AG04450 (cell line): ENCODE measurements at regions not wholly inside any gene's neighbourhood (a gene's known extent, or its start where the extent isn't known, plus 50 kb on each side); places are given as distances from the start of the nearest gene placed in this dataset.

Experiments
- CTCF ChIA-PET: fragments of 300-600, 350-600 bp; formaldehyde crosslinking; extraction: SDS; loops from one replicate; lab custom pipeline; 2022; ENCODE audit warnings: antibody characterized with exemption, inconsistent platforms; lab: Charles Lee
- POLR2A ChIA-PET: fragments of 350-600 bp; formaldehyde crosslinking; extraction: SDS; loops from one replicate; lab custom pipeline; 2021; ENCODE audit warnings: antibody characterized with exemption, inconsistent platforms; lab: Yijun Ruan, JAX
- DNase-seq: peaks from one replicate; pipeline ENCODE4 v3.0.0-alpha.2; 2011; ENCODE audit warnings: low read depth, low spot score
- H3K27ac ChIP-seq: one replicate; pipeline ENCODE4 v1.5.1; 2012; ENCODE audit warnings: low read depth, low read length, control low read depth
- H3K27me3 ChIP-seq: one replicate; pipeline ENCODE4 v1.6.0; 2012; ENCODE audit warnings: low read length; ENCODE audit not compliant: control insufficient read depth, insufficient read depth
- H3K4me3 ChIP-seq: 2 replicates; pipeline ENCODE4 v1.5.1; 2011; ENCODE audit warnings: mild to moderate bottlenecking, low read depth, low read length, control low read depth
- H3K9me3 ChIP-seq: 2 replicates; pipeline ENCODE4 v1.5.1; 2012; ENCODE audit warnings: low read length; ENCODE audit not compliant: control insufficient read depth, insufficient read depth
- TF ChIP-seq, protein P1 (sequence below): IDR thresholded peaks from 2 replicates; pipeline ENCODE4 v1.5.1; 2011; ENCODE audit warnings: low read depth, low read length, control low read depth, inconsistent platforms

DNA sequence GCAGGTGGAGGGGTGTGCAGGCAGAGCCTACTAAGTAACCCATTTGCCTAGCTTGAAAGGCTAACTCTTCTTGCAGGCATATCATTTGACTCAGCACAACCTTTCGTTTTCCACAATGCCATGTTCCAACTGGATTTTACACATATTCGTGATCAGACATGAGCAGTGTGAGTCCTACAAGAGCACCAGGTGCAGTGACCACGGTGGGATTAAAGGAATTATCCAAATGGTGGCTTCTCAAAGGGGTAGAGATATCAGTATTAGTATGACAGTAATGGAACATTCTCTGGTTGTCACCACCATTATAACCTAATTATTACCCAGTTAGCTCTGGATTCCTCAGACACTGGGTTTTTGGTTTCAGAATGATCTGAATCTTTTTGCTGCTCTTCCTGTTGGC lies 323.5 kb downstream of the LMO4 start:
- H3K27ac ChIP-seq: no peak overlapping the region
- no peak overlapping the region for H3K4me3 ChIP-seq
- ChIA-PET CTCF (interaction anchor here (0.6 kb wide), 1 partner anchor 307 kb away, joined by 3 read pairs; no protein-coding TSS in a partner anchor), POLR2A (no interaction called here)
- no peak for DNase-seq
- H3K27me3 ChIP-seq: no peaks in the 10 kb centered on the region
- TF ChIP-seq, protein P1, sequence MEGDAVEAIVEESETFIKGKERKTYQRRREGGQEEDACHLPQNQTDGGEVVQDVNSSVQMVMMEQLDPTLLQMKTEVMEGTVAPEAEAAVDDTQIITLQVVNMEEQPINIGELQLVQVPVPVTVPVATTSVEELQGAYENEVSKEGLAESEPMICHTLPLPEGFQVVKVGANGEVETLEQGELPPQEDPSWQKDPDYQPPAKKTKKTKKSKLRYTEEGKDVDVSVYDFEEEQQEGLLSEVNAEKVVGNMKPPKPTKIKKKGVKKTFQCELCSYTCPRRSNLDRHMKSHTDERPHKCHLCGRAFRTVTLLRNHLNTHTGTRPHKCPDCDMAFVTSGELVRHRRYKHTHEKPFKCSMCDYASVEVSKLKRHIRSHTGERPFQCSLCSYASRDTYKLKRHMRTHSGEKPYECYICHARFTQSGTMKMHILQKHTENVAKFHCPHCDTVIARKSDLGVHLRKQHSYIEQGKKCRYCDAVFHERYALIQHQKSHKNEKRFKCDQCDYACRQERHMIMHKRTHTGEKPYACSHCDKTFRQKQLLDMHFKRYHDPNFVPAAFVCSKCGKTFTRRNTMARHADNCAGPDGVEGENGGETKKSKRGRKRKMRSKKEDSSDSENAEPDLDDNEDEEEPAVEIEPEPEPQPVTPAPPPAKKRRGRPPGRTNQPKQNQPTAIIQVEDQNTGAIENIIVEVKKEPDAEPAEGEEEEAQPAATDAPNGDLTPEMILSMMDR: no peak
- no peaks in the 10 kb centered on the region for H3K9me3 ChIP-seq

DNA sequence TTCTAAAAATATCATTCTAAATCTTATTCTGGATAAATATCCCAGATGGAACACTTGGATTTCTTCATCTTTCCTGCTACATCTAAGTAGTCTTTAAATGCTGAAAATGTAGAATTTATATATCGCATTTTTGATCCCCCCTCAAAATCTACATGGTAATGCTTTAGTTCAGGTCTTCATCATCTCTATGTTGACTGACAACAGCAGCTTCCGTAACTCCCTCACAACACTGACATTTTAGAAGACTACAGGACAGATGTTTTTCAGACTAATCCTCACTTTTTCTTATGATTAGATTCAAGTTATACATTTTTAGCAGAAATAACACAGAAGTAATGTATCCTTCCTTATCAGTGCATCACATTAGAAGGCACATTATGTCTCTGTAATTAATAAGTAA lies 336.5 kb downstream of the LMO4 start:
- POLR2A ChIA-PET: no interaction called here
- no peak overlapping the region for H3K4me3 ChIP-seq
- H3K9me3 ChIP-seq: peaks cover 3% of the 10 kb centered on the region; the same call in 1 of the 2 replicates
- H3K27me3 ChIP-seq: no peaks in the 10 kb centered on the region
- TF ChIP-seq, protein P1: no peak
- DNase-seq: no peak
- H3K27ac ChIP-seq: no peak overlapping the region
- CTCF ChIA-PET: no interaction called here

DNA sequence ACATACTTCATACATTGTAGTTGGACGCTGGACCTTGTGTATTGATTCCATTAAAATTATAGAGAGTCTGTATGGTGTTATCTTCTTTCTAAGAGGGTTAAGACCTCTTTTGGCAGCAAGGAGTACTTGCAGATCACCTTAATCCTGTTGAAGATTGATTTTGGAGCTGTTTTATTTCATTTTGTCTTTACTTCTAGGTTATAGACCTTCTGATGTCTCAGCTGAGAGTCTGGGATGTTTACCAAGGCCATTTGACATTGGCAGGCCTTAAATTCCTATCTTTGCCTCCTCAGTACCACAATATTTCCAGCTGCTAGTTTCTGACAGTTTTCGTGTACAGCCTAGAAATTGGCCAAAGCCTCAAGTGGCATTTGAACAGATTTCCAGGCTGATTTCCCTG lies 338.0 kb downstream of the LMO4 start:
- CTCF ChIA-PET: interaction anchor here (1.2 to 1.4 kb wide), 2 partner anchors 16 to 287 kb away, joined by 3 read pairs; no protein-coding TSS in a partner anchor
- TF ChIP-seq, protein P1: no peak

DNA sequence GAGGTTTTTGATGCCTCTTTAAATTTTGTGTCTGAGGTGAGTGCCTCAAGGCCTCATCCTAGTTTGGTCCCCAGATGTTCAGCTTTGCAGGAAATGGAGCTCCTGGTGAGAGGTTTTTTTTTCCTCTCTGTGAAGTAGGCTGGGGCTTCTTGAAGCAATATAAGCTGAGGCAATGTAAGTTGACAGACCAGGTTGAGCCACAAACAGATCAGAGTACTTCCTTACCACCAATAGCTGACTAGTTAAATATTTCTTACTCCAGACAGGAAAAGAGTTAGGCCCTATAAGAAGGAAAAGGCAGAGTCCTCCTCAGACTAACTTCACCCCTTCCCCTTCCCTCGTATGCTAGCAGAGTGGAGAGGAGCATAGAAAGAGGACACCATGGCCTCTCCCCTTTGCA lies 341.0 kb downstream of the LMO4 start:
- no peaks in the 10 kb centered on the region for H3K9me3 ChIP-seq
- H3K4me3 ChIP-seq: no peak overlapping the region
- CTCF ChIA-PET: no interaction called here
- no peaks in the 10 kb centered on the region for H3K27me3 ChIP-seq
- DNase-seq: no peak
- TF ChIP-seq, protein P1: no peak
- POLR2A ChIA-PET: no interaction called here
- H3K27ac ChIP-seq: no peak overlapping the region

More for the DNA sequence above, 338.0 kb downstream of the LMO4 start:
- no peak for DNase-seq
- Histone ChIP-seq H3K4me3 (no peak overlapping the region), H3K27me3 (no peaks in the 10 kb centered on the region), H3K9me3 (no peaks in the 10 kb centered on the region), H3K27ac (no peak overlapping the region)
- POLR2A ChIA-PET: no interaction called here

DNA sequence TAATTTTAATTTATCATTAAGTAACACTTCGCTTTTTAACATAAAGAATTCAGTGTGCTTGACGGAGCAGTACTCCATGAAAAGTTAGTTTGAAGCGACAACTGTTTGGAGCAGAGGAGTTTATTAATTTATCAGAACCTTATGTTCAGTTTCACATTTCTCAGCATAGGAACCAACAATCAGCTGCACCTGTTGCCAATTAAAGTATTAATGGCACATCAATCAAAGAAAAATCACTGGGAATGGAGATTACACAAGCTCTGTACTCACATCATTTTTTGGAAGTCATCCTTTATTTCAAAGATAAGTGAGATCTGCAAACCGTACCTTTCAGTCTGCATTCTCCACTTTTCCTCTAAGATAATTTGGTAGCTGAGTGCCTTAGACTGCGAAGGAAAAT lies 344.6 kb downstream of the LMO4 start:
- Histone ChIP-seq H3K27me3 (no peaks in the 10 kb centered on the region), H3K9me3 (no peaks in the 10 kb centered on the region), H3K27ac (no peak overlapping the region), H3K4me3 (no peak overlapping the region)
- ChIA-PET CTCF (interaction anchor here (0.9 kb wide), 1 partner anchor 281 kb away, joined by 7 read pairs; no protein-coding TSS in a partner anchor), POLR2A (no interaction called here)
- no peak for DNase-seq
- TF ChIP-seq, protein P1: no peak
